ENCODE measurements at regions not wholly inside any gene's neighbourhood (a gene's known extent, or its start where the extent isn't known, plus 50 kb on each side); places are given as distances from the start of the nearest gene placed in this dataset.

DNA sequence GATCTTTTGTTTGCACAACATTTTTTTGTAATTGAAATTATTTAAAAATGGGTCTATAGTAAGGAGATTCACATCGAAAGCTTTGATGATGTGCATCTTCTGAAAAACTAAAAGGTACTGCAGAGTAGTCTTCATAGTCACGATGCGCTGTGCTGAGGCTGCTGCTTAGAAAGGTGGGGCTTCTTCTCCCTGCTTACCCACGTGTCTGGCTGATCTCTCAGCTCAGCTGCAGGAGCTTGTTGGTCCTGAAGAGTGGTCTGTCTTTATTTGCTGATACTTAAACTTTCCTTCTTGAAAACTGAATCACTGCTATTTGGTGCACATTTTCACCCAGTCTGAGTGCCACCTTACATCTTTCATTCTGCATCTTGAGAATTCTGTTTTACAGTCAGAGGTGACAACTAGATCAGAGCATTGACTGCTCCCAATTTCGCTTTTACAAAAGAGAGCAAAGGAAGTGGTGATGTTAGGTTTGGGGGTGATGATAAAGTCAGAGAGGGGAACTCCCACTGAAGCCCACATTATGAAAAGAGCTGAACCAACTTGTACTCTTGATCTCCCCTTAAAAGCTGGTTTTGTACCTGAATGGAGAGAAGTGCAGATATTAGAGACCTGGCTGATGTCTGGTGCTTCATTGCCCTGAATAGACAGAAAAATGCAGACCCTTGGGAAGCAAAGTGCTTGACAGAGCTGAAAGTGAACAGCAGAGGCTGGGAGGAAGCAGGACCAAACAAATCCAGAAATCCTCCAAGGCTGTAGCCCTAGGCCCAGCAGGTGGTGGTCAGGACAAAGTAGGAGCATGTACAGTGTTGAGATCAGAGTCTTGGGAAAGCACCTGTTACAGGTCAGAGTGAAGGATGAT is 984.5 kb downstream of the TSN start:
- no peaks in the 10 kb centered on the region for H3K36me3 ChIP-seq (ENCODE audit: control insufficient read depth, insufficient read depth, low read length)
- H3K9me3 ChIP-seq (ENCODE audit: control insufficient read depth, insufficient read depth, low read length), result no peaks in the 10 kb centered on the region
- no peak overlapping the region for H3K4me3 ChIP-seq (ENCODE audit: low read depth, low read length)
- no peaks in the 10 kb centered on the region for H3K27me3 ChIP-seq (ENCODE audit: control insufficient read depth, insufficient read depth, low read length)
- peaks cover 9% of the 10 kb centered on the region for H3K4me1 ChIP-seq (ENCODE audit: control insufficient read depth, insufficient read depth, low read length)
- H3K9ac ChIP-seq (ENCODE audit: low read depth, low read length), result no peak overlapping the region

DNA sequence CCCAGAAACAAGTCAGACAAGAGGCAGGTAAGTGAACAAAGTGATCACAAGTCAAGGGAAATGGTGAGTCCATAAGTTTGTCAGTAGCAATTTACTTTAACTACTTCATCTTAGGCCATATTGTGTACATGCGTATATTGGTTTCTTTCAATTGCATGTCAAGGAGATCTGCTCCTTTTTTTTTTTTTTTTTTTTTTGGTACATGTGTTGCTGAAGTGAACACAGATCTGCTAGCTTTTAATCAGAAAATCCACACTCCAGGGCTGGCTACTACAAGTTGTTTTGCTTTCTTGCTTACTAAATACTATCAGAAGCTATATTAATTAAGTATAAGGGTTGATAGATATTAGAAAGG is 985.1 kb downstream of the TSN start:
- Histone ChIP-seq H3K4me3 (ENCODE audit: low read depth, low read length) (no peak overlapping the region), H3K9me3 (ENCODE audit: control insufficient read depth, insufficient read depth, low read length) (no peaks in the 10 kb centered on the region), H3K4me1 (ENCODE audit: control insufficient read depth, insufficient read depth, low read length) (peaks cover 9% of the 10 kb centered on the region), H3K36me3 (ENCODE audit: control insufficient read depth, insufficient read depth, low read length) (no peaks in the 10 kb centered on the region), H3K9ac (ENCODE audit: low read depth, low read length) (no peak overlapping the region), H3K27me3 (ENCODE audit: control insufficient read depth, insufficient read depth, low read length) (no peaks in the 10 kb centered on the region)

DNA sequence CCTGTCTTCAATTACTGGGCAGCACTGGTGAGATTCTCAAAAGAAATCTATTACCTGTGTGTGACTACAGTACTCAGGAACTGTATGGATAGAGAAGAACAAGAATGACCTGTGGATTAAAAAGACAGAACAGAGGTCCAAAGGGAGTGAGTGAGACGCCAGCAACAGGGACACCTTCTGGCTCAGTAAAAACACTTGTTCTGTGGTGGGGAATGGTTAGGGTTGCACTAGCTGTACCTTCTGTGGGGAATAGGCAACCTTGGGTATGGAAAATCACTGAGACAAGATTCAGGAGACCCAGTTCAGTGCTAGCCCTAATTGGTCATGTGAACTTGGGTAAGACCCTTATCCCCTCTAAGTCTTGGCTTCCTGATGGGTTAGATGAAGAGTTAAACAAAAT is 986.0 kb downstream of the TSN start:
- no peak overlapping the region for H3K4me3 ChIP-seq (ENCODE audit: low read depth, low read length)
- no peak overlapping the region for H3K9ac ChIP-seq (ENCODE audit: low read depth, low read length)

DNA sequence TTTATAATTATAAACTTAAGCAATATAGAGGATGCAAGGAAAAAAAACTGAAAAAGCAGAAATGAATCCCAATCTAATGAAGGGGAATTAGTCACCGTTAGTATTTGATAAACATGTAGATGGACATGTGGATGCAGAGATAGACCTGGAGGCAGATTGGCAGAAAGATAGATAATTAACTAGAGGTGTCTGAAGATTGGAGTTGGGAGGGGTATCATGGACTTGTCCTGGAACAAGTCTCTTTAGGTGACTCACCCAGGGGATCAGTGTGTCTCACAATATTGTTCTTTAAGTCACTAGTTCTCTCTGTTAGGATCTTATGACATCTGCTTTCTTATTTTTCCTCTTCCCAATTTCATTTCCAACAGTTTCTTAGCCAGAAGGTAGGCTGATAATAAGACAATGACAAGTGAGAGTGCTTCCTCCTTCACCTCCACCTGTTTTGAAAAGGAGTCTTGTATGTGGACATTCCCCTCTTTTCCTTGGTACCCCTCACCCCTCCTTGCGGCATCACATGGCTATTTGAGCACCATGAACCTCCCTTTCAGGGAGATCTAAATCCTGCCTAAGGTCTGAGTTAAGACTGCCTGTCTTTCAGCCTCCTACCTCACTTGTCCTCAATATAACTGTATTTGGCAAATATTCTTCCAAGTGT is 987.7 kb downstream of the TSN start:
- Histone ChIP-seq H3K4me3 (ENCODE audit: low read depth, low read length) (no peak overlapping the region), H3K9me3 (ENCODE audit: control insufficient read depth, insufficient read depth, low read length) (no peaks in the 10 kb centered on the region), H3K36me3 (ENCODE audit: control insufficient read depth, insufficient read depth, low read length) (no peaks in the 10 kb centered on the region), H3K27me3 (ENCODE audit: control insufficient read depth, insufficient read depth, low read length) (no peaks in the 10 kb centered on the region), H3K9ac (ENCODE audit: low read depth, low read length) (no peak overlapping the region), H3K4me1 (ENCODE audit: control insufficient read depth, insufficient read depth, low read length) (peaks cover 9% of the 10 kb centered on the region)

More for the DNA sequence above, 986.0 kb downstream of the TSN start:
- Histone ChIP-seq H3K4me1 (ENCODE audit: control insufficient read depth, insufficient read depth, low read length) (peaks cover 9% of the 10 kb centered on the region), H3K9me3 (ENCODE audit: control insufficient read depth, insufficient read depth, low read length) (no peaks in the 10 kb centered on the region), H3K36me3 (ENCODE audit: control insufficient read depth, insufficient read depth, low read length) (no peaks in the 10 kb centered on the region), H3K27me3 (ENCODE audit: control insufficient read depth, insufficient read depth, low read length) (no peaks in the 10 kb centered on the region)

DNA sequence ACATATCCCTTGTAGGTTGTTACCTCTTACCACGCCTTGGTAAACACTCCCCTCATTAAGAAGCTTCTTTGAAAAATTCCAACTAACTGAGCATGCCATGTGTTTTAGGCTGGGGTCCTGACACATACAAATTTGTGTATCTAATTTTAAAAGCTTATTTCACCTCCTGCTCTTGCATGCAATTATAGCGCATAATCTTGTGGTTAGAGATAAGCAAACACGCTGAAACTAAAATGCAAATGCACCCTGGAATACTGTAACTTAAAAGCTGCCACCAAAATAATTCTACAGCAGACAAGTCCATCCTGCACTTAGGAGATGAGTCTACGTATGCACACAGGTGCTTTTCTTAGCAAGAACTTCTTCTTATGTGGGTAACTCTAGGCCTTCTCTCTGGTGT is 990.2 kb downstream of the TSN start:
- Histone ChIP-seq H3K9ac (ENCODE audit: low read depth, low read length) (no peak overlapping the region), H3K4me1 (ENCODE audit: control insufficient read depth, insufficient read depth, low read length) (peaks cover 9% of the 10 kb centered on the region), H3K27me3 (ENCODE audit: control insufficient read depth, insufficient read depth, low read length) (no peaks in the 10 kb centered on the region), H3K9me3 (ENCODE audit: control insufficient read depth, insufficient read depth, low read length) (no peaks in the 10 kb centered on the region), H3K36me3 (ENCODE audit: control insufficient read depth, insufficient read depth, low read length) (no peaks in the 10 kb centered on the region), H3K4me3 (ENCODE audit: low read depth, low read length) (no peak overlapping the region)

DNA sequence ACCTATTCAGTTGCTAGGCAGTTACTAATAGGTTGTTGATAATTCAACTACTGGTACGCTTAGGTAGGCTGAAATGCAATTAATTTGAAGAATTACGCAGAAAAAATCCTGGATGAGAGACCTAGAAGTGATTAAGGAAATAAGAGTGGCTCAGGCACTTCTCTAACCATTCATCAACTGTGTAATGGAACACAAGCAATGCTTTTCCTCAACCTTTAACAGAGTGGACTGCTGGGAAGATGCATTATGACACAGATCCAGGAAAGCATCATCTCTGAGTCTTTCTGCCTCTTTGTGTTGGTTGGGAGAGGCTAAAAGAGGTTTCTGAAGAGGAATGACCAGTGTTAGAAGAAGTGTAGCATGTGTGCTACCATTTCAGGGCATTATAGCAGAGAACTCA is 992.2 kb downstream of the TSN start:
- H3K9ac ChIP-seq (ENCODE audit: low read depth, low read length), result no peak overlapping the region
- H3K4me1 ChIP-seq (ENCODE audit: control insufficient read depth, insufficient read depth, low read length), result peaks cover 9% of the 10 kb centered on the region

DNA sequence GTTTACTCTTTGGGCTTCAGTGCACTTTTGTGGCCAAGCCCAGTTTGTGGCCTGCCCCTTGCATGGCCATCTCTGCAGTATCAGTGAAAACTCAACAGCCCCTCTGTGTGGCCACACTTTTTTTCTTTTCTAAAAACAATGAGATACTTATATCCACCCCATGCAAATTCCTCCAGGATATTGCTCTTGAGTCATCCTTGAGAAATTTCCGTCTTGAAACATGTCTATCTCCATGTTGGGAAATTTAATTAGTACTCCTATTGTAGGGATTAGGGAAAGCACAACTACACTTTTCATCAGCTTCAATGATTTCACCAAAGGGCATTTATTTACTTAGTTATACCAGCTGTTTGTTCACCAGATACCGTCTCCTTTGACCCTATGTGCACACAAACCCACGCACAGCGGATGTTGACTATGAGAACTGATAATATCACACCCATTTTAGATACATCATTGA is 993.1 kb downstream of the TSN start:
- Histone ChIP-seq H3K9me3 (ENCODE audit: control insufficient read depth, insufficient read depth, low read length) (no peaks in the 10 kb centered on the region), H3K4me3 (ENCODE audit: low read depth, low read length) (no peak overlapping the region), H3K27me3 (ENCODE audit: control insufficient read depth, insufficient read depth, low read length) (no peaks in the 10 kb centered on the region), H3K36me3 (ENCODE audit: control insufficient read depth, insufficient read depth, low read length) (no peaks in the 10 kb centered on the region), H3K9ac (ENCODE audit: low read depth, low read length) (no peak overlapping the region), H3K4me1 (ENCODE audit: control insufficient read depth, insufficient read depth, low read length) (peaks cover 6% of the 10 kb centered on the region)

More for the DNA sequence above, 992.2 kb downstream of the TSN start:
- H3K9me3 ChIP-seq (ENCODE audit: control insufficient read depth, insufficient read depth, low read length), result no peaks in the 10 kb centered on the region
- no peaks in the 10 kb centered on the region for H3K27me3 ChIP-seq (ENCODE audit: control insufficient read depth, insufficient read depth, low read length)
- H3K4me3 ChIP-seq (ENCODE audit: low read depth, low read length), result no peak overlapping the region
- no peaks in the 10 kb centered on the region for H3K36me3 ChIP-seq (ENCODE audit: control insufficient read depth, insufficient read depth, low read length)

DNA sequence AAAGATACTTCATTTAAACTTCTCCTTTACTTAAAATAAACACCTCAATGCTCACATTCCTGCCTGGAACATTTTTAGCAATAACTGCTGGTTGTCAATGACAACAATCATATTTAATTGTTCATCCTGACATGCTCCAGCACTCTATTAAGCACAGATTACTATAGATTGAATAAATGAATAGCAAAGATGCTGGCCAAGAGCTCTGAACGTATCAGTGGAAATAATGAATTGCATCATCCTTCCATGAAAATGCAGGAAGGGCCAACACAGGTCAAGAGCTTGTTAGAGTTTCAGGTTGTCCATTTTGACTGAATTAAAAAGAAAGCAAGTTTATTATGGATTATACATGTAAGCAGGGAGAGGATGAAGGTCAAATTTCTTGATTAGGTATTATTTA is 994.0 kb downstream of the TSN start:
- peaks cover 5% of the 10 kb centered on the region for H3K4me1 ChIP-seq (ENCODE audit: control insufficient read depth, insufficient read depth, low read length)
- H3K36me3 ChIP-seq (ENCODE audit: control insufficient read depth, insufficient read depth, low read length), result no peaks in the 10 kb centered on the region
- H3K9ac ChIP-seq (ENCODE audit: low read depth, low read length), result no peak overlapping the region
- H3K27me3 ChIP-seq (ENCODE audit: control insufficient read depth, insufficient read depth, low read length), result no peaks in the 10 kb centered on the region
- no peak overlapping the region for H3K4me3 ChIP-seq (ENCODE audit: low read depth, low read length)
- H3K9me3 ChIP-seq (ENCODE audit: control insufficient read depth, insufficient read depth, low read length), result no peaks in the 10 kb centered on the region

DNA sequence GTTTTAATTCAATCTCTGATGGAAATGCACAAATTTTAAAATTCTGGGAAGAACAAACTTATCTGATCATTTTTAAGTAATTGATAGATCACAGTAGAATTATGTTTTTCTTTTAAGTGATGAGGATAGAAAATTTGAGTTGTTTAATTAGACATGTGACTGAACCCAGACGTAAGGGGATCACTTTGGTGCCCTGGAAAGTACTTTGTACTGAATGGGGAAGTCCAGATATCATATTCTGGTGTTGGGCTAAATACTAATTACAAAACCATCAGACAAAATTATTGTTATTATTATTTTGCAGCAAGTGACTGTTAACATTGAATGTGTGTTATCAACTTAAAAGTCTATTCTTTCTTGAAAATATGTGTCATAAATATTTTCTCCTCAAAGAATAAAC is 994.6 kb downstream of the TSN start:
- Histone ChIP-seq H3K4me1 (ENCODE audit: control insufficient read depth, insufficient read depth, low read length) (no peaks in the 10 kb centered on the region), H3K9ac (ENCODE audit: low read depth, low read length) (no peak overlapping the region), H3K36me3 (ENCODE audit: control insufficient read depth, insufficient read depth, low read length) (no peaks in the 10 kb centered on the region), H3K27me3 (ENCODE audit: control insufficient read depth, insufficient read depth, low read length) (no peaks in the 10 kb centered on the region), H3K4me3 (ENCODE audit: low read depth, low read length) (no peak overlapping the region), H3K9me3 (ENCODE audit: control insufficient read depth, insufficient read depth, low read length) (no peaks in the 10 kb centered on the region)

DNA sequence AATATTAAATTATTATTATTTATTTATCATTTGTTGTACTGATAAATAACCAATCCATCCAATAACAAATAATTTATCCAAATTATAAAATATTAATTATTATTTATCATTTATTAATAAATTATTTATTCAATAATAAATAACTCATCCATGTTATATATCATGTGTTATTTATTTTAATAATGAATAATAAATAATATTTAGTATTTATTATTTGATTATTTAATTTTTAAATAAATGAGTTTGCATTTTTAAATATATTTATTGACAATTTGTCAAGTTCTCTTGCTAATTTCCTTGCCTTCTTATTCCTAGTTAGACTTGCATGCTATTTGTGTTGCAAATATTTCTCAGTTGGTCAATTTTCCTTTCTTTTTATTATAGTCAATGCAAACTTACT is 995.4 kb downstream of the TSN start:
- H3K4me1 ChIP-seq (ENCODE audit: control insufficient read depth, insufficient read depth, low read length), result no peaks in the 10 kb centered on the region
- H3K27me3 ChIP-seq (ENCODE audit: control insufficient read depth, insufficient read depth, low read length), result no peaks in the 10 kb centered on the region
- H3K4me3 ChIP-seq (ENCODE audit: low read depth, low read length), result no peak overlapping the region
- H3K9ac ChIP-seq (ENCODE audit: low read depth, low read length), result no peak overlapping the region
- H3K36me3 ChIP-seq (ENCODE audit: control insufficient read depth, insufficient read depth, low read length), result no peaks in the 10 kb centered on the region
- no peaks in the 10 kb centered on the region for H3K9me3 ChIP-seq (ENCODE audit: control insufficient read depth, insufficient read depth, low read length)

DNA sequence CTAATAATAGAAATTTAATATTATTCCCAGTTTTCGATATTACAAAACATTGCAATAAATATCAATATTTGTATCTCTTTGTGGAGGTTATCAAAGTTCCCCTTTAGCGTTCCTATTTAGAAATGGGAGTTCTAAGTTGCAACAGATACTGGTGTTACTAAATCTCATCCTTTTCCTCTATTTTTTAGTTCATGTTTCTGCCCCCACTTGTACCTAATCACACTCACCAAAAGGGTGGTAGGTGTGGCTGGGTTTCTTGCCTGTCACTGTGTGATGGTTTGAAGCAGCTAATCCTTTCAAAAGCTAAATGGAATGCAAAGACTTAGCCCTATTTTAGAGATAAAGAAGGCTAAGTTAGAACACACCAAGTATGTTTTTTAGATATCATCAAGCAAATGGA is 997.9 kb downstream of the TSN start:
- Histone ChIP-seq H3K9ac (ENCODE audit: low read depth, low read length) (no peak overlapping the region), H3K9me3 (ENCODE audit: control insufficient read depth, insufficient read depth, low read length) (no peaks in the 10 kb centered on the region), H3K36me3 (ENCODE audit: control insufficient read depth, insufficient read depth, low read length) (no peaks in the 10 kb centered on the region), H3K4me1 (ENCODE audit: control insufficient read depth, insufficient read depth, low read length) (no peaks in the 10 kb centered on the region), H3K27me3 (ENCODE audit: control insufficient read depth, insufficient read depth, low read length) (no peaks in the 10 kb centered on the region), H3K4me3 (ENCODE audit: low read depth, low read length) (no peak overlapping the region)

DNA sequence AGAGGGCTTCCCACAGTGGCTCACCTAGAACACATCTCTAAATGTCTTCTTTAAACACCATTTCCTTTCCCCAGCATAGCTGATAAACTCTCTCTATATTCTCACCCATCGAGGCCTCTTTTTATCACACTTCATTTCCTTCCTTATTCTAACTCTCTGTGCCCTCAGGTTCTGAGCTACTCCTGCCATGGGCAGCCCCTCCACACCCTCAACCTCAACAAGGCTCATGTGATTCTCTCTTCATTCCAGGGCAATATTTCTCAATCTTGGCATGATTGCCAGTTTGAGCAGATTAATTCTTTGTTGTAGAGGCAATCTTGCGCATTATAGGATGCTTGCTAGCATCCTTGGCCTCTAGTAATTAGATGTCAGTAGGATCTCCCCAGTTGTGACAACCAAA is 999.1 kb downstream of the TSN start:
- Histone ChIP-seq H3K4me3 (ENCODE audit: low read depth, low read length) (no peak overlapping the region), H3K27me3 (ENCODE audit: control insufficient read depth, insufficient read depth, low read length) (no peaks in the 10 kb centered on the region), H3K4me1 (ENCODE audit: control insufficient read depth, insufficient read depth, low read length) (no peaks in the 10 kb centered on the region), H3K9me3 (ENCODE audit: control insufficient read depth, insufficient read depth, low read length) (no peaks in the 10 kb centered on the region), H3K36me3 (ENCODE audit: control insufficient read depth, insufficient read depth, low read length) (no peaks in the 10 kb centered on the region), H3K9ac (ENCODE audit: low read depth, low read length) (no peak overlapping the region)

Data from iPS-15b (cell line).